ENCODE measurements at regions not wholly inside any gene's neighbourhood (a gene's known extent, or its start where the extent isn't known, plus 50 kb on each side); places are given as distances from the start of the nearest gene placed in this dataset.

GRCh38 chr11:127059750-127060149 lies 59.2 kb upstream of the KIRREL3 start:
- TF ChIP-seq CTCF (IDR thresholded peaks at IDR 0.05) (no peak), EZH2 (IDR thresholded peaks at IDR 0.05; ENCODE audit: borderline replicate concordance, insufficient read depth, low read depth, low read length, poor library complexity, severe bottlenecking) (no peak)

Data from B cell (primary cell).